ENCODE measurements at regions not wholly inside any gene's neighbourhood (a gene's known extent, or its start where the extent isn't known, plus 50 kb on each side); places are given as distances from the start of the nearest gene placed in this dataset.
"Not testable (repeated sequence)": the region's sequence is repeated elsewhere in the genome, so short reads cannot be mapped to it uniquely, and the experiment has no call there.

DNA sequence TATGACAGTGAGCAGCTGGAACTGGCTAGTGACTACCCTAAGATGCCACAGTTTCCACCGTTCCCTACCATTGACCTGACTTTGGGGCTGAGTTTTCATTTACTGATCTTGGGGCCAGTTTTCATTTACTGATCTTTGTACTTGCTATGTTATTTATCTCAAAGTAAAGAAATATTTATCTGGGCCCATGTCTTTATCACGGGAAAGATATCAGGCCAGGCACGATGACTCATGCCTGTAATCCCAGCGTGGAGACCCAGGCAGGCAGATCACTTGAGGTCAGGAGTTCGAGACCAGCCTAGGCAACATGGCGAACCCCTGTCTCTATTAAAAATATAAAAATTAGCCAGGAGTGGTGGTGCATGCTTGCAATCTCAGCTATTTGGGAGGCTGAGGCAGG is 83.5 kb downstream of the EOMES start:
- Mint-ChIP-seq H3K27ac (ENCODE audit: low read depth, unreplicated experiment) (no peak overlapping the region), H3K4me1 (ENCODE audit: insufficient read depth, unreplicated experiment) (no peaks in the 10 kb centered on the region), H3K4me3 (ENCODE audit: unreplicated experiment) (no peak overlapping the region), H3K36me3 (ENCODE audit: insufficient read depth, unreplicated experiment) (no peaks in the 10 kb centered on the region), H3K9me3 (ENCODE audit: unreplicated experiment) (no peaks in the 10 kb centered on the region), H3K27me3 (ENCODE audit: insufficient read depth, unreplicated experiment) (no peaks in the 10 kb centered on the region)
- CTCF ChIA-PET, result no interaction called here
- BruUV-seq (replicated peaks), result no TSS peak
- POLR2A ChIA-PET, result no interaction called here
- DNase-seq (ENCODE audit: unreplicated experiment), result no peak
- intact Hi-C loops (cut with micrococcal nuclease), result no loop called here
- TF ChIP-seq, protein P1, sequence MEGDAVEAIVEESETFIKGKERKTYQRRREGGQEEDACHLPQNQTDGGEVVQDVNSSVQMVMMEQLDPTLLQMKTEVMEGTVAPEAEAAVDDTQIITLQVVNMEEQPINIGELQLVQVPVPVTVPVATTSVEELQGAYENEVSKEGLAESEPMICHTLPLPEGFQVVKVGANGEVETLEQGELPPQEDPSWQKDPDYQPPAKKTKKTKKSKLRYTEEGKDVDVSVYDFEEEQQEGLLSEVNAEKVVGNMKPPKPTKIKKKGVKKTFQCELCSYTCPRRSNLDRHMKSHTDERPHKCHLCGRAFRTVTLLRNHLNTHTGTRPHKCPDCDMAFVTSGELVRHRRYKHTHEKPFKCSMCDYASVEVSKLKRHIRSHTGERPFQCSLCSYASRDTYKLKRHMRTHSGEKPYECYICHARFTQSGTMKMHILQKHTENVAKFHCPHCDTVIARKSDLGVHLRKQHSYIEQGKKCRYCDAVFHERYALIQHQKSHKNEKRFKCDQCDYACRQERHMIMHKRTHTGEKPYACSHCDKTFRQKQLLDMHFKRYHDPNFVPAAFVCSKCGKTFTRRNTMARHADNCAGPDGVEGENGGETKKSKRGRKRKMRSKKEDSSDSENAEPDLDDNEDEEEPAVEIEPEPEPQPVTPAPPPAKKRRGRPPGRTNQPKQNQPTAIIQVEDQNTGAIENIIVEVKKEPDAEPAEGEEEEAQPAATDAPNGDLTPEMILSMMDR (IDR thresholded peaks at IDR 0.05; ENCODE audit: unreplicated experiment), result no peak

DNA sequence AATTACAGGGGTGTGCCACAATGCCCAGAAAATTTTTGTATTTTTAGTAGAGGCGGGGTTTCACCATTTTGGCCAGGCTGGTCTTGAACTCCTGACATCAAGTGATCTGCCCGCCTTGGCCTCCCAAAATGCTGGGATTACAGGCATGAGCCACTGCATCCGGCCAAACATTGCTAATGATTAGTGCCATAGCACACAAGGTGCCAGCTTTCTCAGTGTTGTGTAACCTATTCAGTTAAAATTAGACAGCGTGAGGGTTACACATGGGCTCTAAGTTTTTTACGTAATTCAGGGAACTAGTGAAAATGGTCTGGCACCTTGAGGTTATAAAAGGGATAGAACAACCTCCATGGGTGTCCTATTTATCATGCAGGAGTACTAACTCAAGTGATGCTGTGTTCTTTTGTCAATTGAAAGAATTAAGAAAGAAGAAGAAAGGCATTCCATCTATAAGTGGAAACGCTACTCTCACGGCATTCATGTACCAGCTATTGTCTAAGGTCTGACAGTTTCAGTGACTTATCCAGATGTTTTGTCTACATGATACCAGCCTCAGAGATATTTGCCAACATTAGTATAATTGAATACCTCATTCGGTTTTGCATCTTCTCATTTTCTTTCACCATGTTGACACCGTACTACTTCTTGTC is 84.7 kb downstream of the EOMES start:
- intact Hi-C loops (cut with micrococcal nuclease), result no loop called here
- Mint-ChIP-seq H3K36me3 (ENCODE audit: insufficient read depth, unreplicated experiment) (no peaks in the 10 kb centered on the region), H3K4me1 (ENCODE audit: insufficient read depth, unreplicated experiment) (no peaks in the 10 kb centered on the region), H3K4me3 (ENCODE audit: unreplicated experiment) (no peak overlapping the region), H3K27me3 (ENCODE audit: insufficient read depth, unreplicated experiment) (no peaks in the 10 kb centered on the region), H3K9me3 (ENCODE audit: unreplicated experiment) (no peaks in the 10 kb centered on the region), H3K27ac (ENCODE audit: low read depth, unreplicated experiment) (no peak overlapping the region)
- TF ChIP-seq, protein P1 (IDR thresholded peaks at IDR 0.05; ENCODE audit: unreplicated experiment), result no peak
- ChIA-PET CTCF (no interaction called here), POLR2A (interaction anchor here (0.7 kb wide), 1 partner anchor 22 kb away, joined by 3 read pairs; no protein-coding TSS in a partner anchor)
- BruUV-seq (replicated peaks), result no TSS peak
- peak; percentile 30 for DNase-seq (ENCODE audit: unreplicated experiment)

DNA sequence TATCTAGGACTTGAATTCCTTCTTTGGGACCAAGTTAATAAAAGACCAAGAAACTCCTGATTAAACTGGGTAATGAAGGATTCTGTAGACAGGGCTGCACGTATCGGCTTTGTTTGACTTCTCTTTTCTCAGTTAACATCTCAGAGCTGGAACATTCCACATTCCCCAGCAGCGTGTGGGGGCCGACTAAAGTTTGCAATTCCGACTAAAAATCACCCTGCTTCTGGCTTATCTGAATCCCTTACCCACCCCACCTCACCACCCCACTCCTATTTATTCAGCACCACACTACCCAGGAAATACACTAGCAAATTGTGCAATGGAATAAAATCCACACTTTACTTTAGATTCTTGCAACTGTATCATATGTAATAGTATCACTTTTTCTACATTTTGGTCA is 87.1 kb downstream of the EOMES start:
- H3K4me1 Mint-ChIP-seq (ENCODE audit: insufficient read depth, unreplicated experiment); H3K9me3 Mint-ChIP-seq (ENCODE audit: unreplicated experiment); POLR2A ChIA-PET; BruUV-seq (replicated peaks); DNase-seq (ENCODE audit: unreplicated experiment); H3K27me3 Mint-ChIP-seq (ENCODE audit: insufficient read depth, unreplicated experiment); intact Hi-C loops (cut with micrococcal nuclease); H3K36me3 Mint-ChIP-seq (ENCODE audit: insufficient read depth, unreplicated experiment); H3K27ac Mint-ChIP-seq (ENCODE audit: low read depth, unreplicated experiment); H3K4me3 Mint-ChIP-seq (ENCODE audit: unreplicated experiment): not testable (repeated sequence)
- CTCF ChIA-PET, result interaction anchor here (0.7 kb wide), 1 partner anchor 127 kb away, joined by 3 read pairs; no protein-coding TSS in a partner anchor

DNA sequence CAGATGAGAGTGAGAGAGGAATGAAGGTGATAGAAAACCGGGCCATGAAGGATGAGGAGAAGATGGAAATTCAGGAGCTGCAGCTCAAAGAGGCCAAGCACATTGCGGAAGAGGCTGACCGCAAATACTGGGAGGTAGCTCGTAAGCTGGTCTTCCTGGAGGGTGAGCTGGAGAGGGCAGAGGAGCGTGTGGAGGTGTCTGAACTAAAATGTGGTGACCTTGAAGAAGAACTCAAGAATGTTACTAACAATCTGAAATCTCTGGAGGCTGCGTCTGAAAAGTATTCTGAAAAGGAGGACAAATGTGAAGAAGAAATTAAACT is 88.9 kb downstream of the EOMES start:
- H3K27me3 Mint-ChIP-seq (ENCODE audit: insufficient read depth, unreplicated experiment), result no peaks in the 10 kb centered on the region
- TF ChIP-seq, protein P1 (IDR thresholded peaks at IDR 0.05; ENCODE audit: unreplicated experiment), result no peak

More for the DNA sequence above, 88.9 kb downstream of the EOMES start:
- intact Hi-C loops (cut with micrococcal nuclease), result no loop called here
- H3K9me3 Mint-ChIP-seq (ENCODE audit: unreplicated experiment), result no peaks in the 10 kb centered on the region
- ChIA-PET CTCF (no interaction called here), POLR2A (no interaction called here)
- H3K4me3 Mint-ChIP-seq (ENCODE audit: unreplicated experiment), result no peak overlapping the region
- no peak overlapping the region for H3K27ac Mint-ChIP-seq (ENCODE audit: low read depth, unreplicated experiment)
- no peaks in the 10 kb centered on the region for H3K36me3 Mint-ChIP-seq (ENCODE audit: insufficient read depth, unreplicated experiment)
- no TSS peak for BruUV-seq (replicated peaks)
- no peak for DNase-seq (ENCODE audit: unreplicated experiment)
- H3K4me1 Mint-ChIP-seq (ENCODE audit: insufficient read depth, unreplicated experiment), result peaks cover 6% of the 10 kb centered on the region

Data from MCF 10A (cell line).